ENCODE measurements at regions not wholly inside any gene's neighbourhood (a gene's known extent, or its start where the extent isn't known, plus 50 kb on each side); places are given as distances from the start of the nearest gene placed in this dataset.

DNA sequence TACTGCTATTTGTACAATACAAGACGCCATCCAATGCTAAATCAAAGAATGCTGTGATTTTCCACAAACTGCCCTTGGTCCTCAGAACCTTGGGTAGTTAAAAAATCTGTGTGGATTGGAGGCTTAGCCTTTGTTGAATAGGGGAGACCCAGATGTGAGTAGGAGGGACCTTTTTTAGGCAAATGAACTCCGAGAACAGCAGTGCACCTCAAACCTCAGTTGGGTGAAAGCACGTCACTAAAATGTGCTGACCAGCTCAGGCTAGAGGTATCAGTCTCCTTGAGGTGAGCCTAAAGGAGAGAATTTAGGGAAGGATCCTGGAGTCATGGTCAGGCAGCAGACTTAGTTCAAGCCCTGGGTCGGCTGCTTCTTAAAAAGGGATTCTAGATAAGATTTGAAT is 200.7 kb downstream of the SOX2 start:
- DNase-seq (ENCODE audit: low read depth in 1 of 2, low spot score in 1 of 2): no peak
- Histone ChIP-seq H3K27ac (replicated peaks) (no peak overlapping the region), H3K4me3 (replicated peaks; ENCODE audit: insufficient read depth, low read length) (no peak overlapping the region), H3K27me3 (ENCODE audit: insufficient read depth, poor library complexity, severe bottlenecking) (no peaks in the 10 kb centered on the region)
- TF ChIP-seq SPI1 (IDR thresholded peaks at IDR 0.05; ENCODE audit: borderline replicate concordance, low read depth): no peak
- no peak for TF ChIP-seq GABPA (IDR thresholded peaks at IDR 0.05; ENCODE audit: low read depth)
- TF ChIP-seq, protein P1, sequence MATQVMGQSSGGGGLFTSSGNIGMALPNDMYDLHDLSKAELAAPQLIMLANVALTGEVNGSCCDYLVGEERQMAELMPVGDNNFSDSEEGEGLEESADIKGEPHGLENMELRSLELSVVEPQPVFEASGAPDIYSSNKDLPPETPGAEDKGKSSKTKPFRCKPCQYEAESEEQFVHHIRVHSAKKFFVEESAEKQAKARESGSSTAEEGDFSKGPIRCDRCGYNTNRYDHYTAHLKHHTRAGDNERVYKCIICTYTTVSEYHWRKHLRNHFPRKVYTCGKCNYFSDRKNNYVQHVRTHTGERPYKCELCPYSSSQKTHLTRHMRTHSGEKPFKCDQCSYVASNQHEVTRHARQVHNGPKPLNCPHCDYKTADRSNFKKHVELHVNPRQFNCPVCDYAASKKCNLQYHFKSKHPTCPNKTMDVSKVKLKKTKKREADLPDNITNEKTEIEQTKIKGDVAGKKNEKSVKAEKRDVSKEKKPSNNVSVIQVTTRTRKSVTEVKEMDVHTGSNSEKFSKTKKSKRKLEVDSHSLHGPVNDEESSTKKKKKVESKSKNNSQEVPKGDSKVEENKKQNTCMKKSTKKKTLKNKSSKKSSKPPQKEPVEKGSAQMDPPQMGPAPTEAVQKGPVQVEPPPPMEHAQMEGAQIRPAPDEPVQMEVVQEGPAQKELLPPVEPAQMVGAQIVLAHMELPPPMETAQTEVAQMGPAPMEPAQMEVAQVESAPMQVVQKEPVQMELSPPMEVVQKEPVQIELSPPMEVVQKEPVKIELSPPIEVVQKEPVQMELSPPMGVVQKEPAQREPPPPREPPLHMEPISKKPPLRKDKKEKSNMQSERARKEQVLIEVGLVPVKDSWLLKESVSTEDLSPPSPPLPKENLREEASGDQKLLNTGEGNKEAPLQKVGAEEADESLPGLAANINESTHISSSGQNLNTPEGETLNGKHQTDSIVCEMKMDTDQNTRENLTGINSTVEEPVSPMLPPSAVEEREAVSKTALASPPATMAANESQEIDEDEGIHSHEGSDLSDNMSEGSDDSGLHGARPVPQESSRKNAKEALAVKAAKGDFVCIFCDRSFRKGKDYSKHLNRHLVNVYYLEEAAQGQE (IDR thresholded peaks at IDR 0.05; ENCODE audit: insufficient replicate concordance, low read depth): no peak
- TF ChIP-seq, protein P2, sequence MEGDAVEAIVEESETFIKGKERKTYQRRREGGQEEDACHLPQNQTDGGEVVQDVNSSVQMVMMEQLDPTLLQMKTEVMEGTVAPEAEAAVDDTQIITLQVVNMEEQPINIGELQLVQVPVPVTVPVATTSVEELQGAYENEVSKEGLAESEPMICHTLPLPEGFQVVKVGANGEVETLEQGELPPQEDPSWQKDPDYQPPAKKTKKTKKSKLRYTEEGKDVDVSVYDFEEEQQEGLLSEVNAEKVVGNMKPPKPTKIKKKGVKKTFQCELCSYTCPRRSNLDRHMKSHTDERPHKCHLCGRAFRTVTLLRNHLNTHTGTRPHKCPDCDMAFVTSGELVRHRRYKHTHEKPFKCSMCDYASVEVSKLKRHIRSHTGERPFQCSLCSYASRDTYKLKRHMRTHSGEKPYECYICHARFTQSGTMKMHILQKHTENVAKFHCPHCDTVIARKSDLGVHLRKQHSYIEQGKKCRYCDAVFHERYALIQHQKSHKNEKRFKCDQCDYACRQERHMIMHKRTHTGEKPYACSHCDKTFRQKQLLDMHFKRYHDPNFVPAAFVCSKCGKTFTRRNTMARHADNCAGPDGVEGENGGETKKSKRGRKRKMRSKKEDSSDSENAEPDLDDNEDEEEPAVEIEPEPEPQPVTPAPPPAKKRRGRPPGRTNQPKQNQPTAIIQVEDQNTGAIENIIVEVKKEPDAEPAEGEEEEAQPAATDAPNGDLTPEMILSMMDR (IDR thresholded peaks at IDR 0.05; ENCODE audit: insufficient read depth, low read length): no peak
- no peak for TF ChIP-seq POLR2AphosphoS5 (IDR thresholded peaks at IDR 0.05; ENCODE audit: low read depth)

DNA sequence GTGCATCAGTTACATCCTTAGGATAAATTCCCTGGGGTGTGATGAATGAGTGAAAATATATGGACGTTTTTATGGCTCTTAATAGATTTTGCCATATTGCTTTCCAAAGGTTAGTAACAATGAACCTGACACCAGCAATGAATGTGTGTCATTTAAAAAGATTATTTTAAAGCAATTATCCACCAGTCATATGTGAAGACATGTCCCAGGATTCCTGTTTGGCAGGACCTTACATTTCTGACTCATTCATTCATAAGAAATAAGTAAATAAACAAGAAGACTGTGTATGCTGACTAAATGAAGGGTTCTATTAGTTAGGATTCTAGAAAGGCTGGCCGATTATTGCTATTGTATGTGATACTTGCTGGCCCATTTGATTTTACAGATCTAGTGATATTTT is 201.5 kb downstream of the SOX2 start:
- TF ChIP-seq GABPA (IDR thresholded peaks at IDR 0.05; ENCODE audit: low read depth) (no peak), POLR2AphosphoS5 (IDR thresholded peaks at IDR 0.05; ENCODE audit: low read depth) (no peak), SPI1 (IDR thresholded peaks at IDR 0.05; ENCODE audit: borderline replicate concordance, low read depth) (no peak)
- TF ChIP-seq, protein P2 (IDR thresholded peaks at IDR 0.05; ENCODE audit: insufficient read depth, low read length): no peak
- TF ChIP-seq, protein P1 (IDR thresholded peaks at IDR 0.05; ENCODE audit: insufficient replicate concordance, low read depth): no peak
- DNase-seq (ENCODE audit: low read depth in 1 of 2, low spot score in 1 of 2): no peak
- Histone ChIP-seq H3K27ac (replicated peaks) (no peak overlapping the region), H3K4me3 (replicated peaks; ENCODE audit: insufficient read depth, low read length) (no peak overlapping the region), H3K27me3 (ENCODE audit: insufficient read depth, poor library complexity, severe bottlenecking) (no peaks in the 10 kb centered on the region)

DNA sequence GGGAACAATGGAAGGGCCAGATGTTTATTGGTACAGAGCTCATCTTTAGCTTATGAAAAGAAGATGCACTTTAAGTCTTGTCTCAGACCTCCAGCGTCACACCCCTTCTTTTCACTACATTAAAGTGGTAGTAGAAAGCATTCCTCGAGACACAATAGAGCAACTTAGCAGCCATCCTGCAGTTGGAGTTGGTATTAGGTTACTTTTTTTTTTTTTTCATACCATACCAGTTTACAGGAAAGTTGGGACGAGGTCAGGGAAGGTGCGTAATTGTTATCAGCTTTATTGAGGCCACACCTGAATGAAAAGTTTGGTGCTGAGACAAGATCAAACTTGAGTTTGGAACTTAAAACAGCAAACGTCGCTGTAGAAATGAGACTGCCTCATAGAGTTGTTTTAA is 203.8 kb downstream of the SOX2 start:
- DNase-seq (ENCODE audit: low read depth in 1 of 2, low spot score in 1 of 2): no peak
- H3K27me3 ChIP-seq (ENCODE audit: insufficient read depth, poor library complexity, severe bottlenecking): no peaks in the 10 kb centered on the region
- no peak for TF ChIP-seq POLR2AphosphoS5 (IDR thresholded peaks at IDR 0.05; ENCODE audit: low read depth)
- TF ChIP-seq, protein P2 (IDR thresholded peaks at IDR 0.05; ENCODE audit: insufficient read depth, low read length): no peak
- no peak for TF ChIP-seq SPI1 (IDR thresholded peaks at IDR 0.05; ENCODE audit: borderline replicate concordance, low read depth)
- TF ChIP-seq, protein P1 (IDR thresholded peaks at IDR 0.05; ENCODE audit: insufficient replicate concordance, low read depth): no peak
- no peak for TF ChIP-seq GABPA (IDR thresholded peaks at IDR 0.05; ENCODE audit: low read depth)
- H3K27ac ChIP-seq (replicated peaks): no peak overlapping the region
- no peak overlapping the region for H3K4me3 ChIP-seq (replicated peaks; ENCODE audit: insufficient read depth, low read length)

Measured in HL-60 (cell line).